ENCODE measurements at regions not wholly inside any gene's neighbourhood (a gene's known extent, or its start where the extent isn't known, plus 50 kb on each side); places are given as distances from the start of the nearest gene placed in this dataset.

DNA sequence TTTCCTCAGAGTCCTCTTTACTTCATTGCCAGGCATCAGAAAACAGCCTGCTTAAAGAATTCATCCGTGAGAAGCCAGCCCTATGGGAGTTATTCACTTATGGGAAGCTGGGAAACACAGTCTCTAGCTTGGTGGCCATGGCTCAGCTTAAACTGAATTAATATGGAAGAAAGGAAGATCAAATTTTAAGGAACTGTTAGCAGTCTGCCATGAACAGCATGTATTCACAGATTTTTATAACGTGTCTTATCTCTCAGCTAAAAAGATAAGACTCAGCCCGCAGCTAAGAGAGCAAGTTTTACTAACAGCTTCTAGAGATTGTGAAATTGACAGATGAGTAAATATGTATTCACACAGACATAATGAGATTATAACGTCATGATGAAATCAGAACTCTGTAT, 253.7 kb upstream of the RXFP2 start:
- ChIA-PET CTCF (no interaction called here), POLR2A (ENCODE audit: low non-redundant PET) (no interaction called here)
- no peak overlapping the region for H3K27ac ChIP-seq
- no peak for DNase-seq (ENCODE audit: low spot score)
- TF ChIP-seq, protein P1, sequence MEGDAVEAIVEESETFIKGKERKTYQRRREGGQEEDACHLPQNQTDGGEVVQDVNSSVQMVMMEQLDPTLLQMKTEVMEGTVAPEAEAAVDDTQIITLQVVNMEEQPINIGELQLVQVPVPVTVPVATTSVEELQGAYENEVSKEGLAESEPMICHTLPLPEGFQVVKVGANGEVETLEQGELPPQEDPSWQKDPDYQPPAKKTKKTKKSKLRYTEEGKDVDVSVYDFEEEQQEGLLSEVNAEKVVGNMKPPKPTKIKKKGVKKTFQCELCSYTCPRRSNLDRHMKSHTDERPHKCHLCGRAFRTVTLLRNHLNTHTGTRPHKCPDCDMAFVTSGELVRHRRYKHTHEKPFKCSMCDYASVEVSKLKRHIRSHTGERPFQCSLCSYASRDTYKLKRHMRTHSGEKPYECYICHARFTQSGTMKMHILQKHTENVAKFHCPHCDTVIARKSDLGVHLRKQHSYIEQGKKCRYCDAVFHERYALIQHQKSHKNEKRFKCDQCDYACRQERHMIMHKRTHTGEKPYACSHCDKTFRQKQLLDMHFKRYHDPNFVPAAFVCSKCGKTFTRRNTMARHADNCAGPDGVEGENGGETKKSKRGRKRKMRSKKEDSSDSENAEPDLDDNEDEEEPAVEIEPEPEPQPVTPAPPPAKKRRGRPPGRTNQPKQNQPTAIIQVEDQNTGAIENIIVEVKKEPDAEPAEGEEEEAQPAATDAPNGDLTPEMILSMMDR (conservative IDR thresholded peaks at IDR 0.05; ENCODE audit: low read depth) = no peak

DNA sequence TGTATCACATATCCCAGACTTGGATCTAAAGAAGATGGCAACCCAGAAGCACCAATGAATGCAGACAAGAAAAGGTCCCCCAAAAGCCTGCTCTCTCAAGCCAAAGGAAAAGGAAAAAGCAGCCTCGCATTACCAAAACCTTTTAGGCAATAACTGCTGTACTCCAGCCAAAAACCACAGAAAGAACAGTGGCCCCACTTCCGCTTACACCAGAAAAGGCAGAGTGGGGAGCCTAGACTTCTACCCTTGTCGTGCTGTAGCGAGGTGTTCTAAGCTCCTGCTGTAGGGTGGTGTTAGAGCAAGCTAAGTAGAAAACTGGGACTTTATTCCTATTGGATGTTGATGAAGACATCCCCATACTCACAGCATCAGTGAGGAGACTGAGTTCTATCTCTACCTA, 244.0 kb upstream of the RXFP2 start:
- TF ChIP-seq, protein P1 (conservative IDR thresholded peaks at IDR 0.05; ENCODE audit: low read depth) = no peak
- DNase-seq (ENCODE audit: low spot score) = no peak
- CTCF ChIA-PET = interaction anchor here (0.6 kb wide), 1 partner anchor 37 kb away, joined by 4 read pairs; no protein-coding TSS in a partner anchor
- H3K27ac ChIP-seq = no peak overlapping the region
- POLR2A ChIA-PET (ENCODE audit: low non-redundant PET) = no interaction called here

DNA sequence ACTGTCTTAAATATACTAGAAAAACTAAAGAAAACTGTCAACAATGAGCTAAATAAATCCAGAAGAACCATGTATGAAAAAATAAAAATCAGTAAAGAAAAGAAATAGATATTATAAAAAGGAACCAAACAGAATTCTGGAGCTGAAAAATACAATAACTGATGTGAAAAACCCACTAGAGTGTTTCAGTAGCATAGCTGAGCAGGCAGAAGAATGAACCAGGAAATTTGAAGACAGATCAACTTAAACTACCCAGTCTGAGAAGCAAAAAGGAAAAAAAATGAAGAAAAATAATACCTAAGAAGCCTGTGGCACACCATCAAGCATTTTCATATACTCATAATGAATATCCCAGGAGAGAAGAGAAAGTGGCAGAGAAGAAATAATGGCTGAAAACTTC, 240.1 kb upstream of the RXFP2 start:
- POLR2A ChIA-PET (ENCODE audit: low non-redundant PET) = no interaction called here
- TF ChIP-seq, protein P1 (conservative IDR thresholded peaks at IDR 0.05; ENCODE audit: low read depth) = no peak
- no peak overlapping the region for H3K27ac ChIP-seq
- DNase-seq (ENCODE audit: low spot score) = no peak
- CTCF ChIA-PET = no interaction called here

DNA sequence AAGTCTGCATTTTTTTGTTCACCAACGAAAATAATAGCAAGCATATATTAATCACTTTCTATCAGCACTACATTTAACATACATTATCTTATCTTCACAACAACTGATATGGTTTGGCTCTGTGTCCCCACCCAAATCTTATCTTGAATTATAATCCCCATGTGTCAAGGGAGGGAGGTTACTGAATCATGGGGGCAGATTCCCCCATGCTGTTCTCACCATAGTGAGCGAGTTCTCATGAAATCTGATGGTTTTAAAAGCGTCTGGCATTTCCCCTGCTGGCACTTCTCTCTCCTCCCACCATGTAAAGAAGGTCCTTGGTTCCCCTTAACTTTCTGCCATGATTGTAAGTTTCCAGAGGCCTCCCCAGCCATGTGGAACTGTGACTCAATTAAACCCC, 235.7 kb upstream of the RXFP2 start:
- no peak overlapping the region for H3K27ac ChIP-seq
- ChIA-PET POLR2A (ENCODE audit: low non-redundant PET) (no interaction called here), CTCF (no interaction called here)
- DNase-seq (ENCODE audit: low spot score) = no peak
- TF ChIP-seq, protein P1 (conservative IDR thresholded peaks at IDR 0.05; ENCODE audit: low read depth) = no peak

DNA sequence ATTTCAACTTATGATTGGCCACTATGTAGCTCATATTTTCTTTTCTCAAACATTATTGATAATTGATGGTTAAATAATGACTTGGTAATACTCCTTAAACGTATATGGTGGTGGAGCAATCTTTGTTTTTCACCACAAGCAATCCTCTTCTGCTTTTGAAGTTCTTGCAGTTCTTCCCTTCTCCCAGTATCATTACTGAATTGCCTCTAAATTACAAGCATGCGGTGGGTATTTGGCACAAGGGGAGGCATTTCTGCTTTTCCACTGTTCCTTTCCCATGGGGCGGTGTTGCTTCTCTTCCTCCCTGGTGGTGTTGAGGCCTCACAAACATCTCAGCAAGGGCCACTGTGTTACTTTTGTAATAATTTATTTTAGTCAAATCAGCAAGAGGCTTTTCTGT, 234.4 kb upstream of the RXFP2 start:
- CTCF ChIA-PET = no interaction called here
- TF ChIP-seq, protein P1 (conservative IDR thresholded peaks at IDR 0.05; ENCODE audit: low read depth) = no peak
- no peak overlapping the region for H3K27ac ChIP-seq
- DNase-seq (ENCODE audit: low spot score) = no peak
- POLR2A ChIA-PET (ENCODE audit: low non-redundant PET) = no interaction called here

DNA sequence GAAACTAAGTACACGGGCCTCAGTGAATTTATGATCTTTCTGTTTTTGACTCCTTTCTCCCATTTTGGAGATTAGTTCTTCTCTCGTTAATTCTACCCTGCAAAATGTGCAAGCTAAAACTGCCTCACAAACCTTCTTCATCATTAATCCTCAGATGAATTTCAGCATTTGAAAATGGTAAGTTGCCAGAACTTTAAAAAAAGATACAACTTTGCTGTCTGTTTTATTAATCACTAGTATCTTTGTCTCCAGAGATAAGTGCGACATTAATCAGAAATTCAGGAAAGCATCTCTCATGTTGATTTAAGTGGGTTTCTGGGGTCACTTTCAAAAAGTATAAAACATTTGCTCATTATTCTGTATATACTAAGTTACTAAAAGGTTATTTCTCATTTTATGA, 227.0 kb upstream of the RXFP2 start:
- DNase-seq (ENCODE audit: low spot score) = no peak
- H3K27ac ChIP-seq = no peak overlapping the region
- TF ChIP-seq, protein P1 (conservative IDR thresholded peaks at IDR 0.05; ENCODE audit: low read depth) = no peak
- ChIA-PET POLR2A (ENCODE audit: low non-redundant PET) (no interaction called here), CTCF (no interaction called here)

DNA sequence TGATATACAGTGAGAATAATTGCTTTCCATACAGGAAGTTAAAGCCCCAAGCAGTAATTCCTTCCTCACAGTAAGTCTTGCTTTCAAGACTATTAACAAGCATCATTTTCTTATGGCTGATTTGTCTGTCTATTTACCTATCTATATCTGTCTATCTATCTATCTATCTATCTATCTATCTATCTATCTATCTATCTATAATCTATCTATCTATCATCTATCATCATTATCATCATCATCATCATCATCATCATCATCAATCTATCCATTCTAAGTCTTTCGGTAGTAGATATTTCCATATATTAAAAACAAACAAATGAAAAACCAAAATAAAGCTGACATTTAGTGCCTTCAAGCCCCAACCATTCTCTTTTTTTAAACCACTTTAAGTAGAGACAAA, 224.4 kb upstream of the RXFP2 start:
- CTCF ChIA-PET = no interaction called here

More for the DNA sequence above, 224.4 kb upstream of the RXFP2 start:
- POLR2A ChIA-PET (ENCODE audit: low non-redundant PET) = no interaction called here
- TF ChIP-seq, protein P1 (conservative IDR thresholded peaks at IDR 0.05; ENCODE audit: low read depth) = no peak
- DNase-seq (ENCODE audit: low spot score) = no peak
- no peak overlapping the region for H3K27ac ChIP-seq

Data from RWPE1 (cell line).